ENCODE measurements at regions not wholly inside any gene's neighbourhood (a gene's known extent, or its start where the extent isn't known, plus 50 kb on each side); places are given as distances from the start of the nearest gene placed in this dataset.

DNA sequence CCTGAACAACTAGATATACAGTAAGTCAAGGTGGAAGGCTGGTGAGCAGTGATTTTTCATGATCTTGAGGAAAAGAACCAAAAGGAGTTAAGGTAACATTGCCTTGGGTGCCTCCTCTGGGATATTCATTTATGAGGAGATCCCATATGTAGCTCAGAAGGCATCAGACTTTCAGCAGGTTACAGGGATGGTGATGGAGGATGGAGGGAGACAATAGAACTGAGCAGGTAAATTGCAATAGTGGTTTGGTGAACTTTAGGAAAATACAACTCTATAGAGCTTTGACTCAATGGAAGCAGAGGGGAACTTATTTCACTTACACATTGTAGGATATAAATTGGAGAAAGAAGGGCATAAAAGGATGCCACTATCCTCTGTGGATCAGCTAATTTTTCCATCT is 243.4 kb upstream of the SPRY2 start:
- H2AFZ ChIP-seq (ENCODE audit: low read length): no peak overlapping the region
- ChIA-PET POLR2A (ENCODE audit: unreplicated experiment) (no interaction called here), CTCF (no interaction called here)
- DNase-seq (no peak), ATAC-seq (no peak)
- no peak overlapping the region for H3K4me2 ChIP-seq (ENCODE audit: low read length)
- H3K9ac ChIP-seq (ENCODE audit: low read length): no peak overlapping the region
- H3K4me3 ChIP-seq (ENCODE audit: low read length): no peak overlapping the region
- BruUV-seq (replicated peaks): no TSS peak
- no peaks in the 10 kb centered on the region for H3K9me2 ChIP-seq (replicated peaks; ENCODE audit: low read length)
- no peaks in the 10 kb centered on the region for H3K9me3 ChIP-seq (ENCODE audit: low read length)
- no peak overlapping the region for H3K27ac ChIP-seq (ENCODE audit: low read length)
- no peaks in the 10 kb centered on the region for H3F3A ChIP-seq (ENCODE audit: low read length, unreplicated experiment)
- no peaks in the 10 kb centered on the region for H3K4me1 ChIP-seq (ENCODE audit: insufficient read depth, low read length)
- no peaks in the 10 kb centered on the region for H3K79me2 ChIP-seq (ENCODE audit: low read length)
- intact Hi-C loops (cut with micrococcal nuclease): no loop called here
- no peaks in the 10 kb centered on the region for H4K20me1 ChIP-seq (ENCODE audit: low read length)
- H3K36me3 ChIP-seq (ENCODE audit: low read depth, low read length): no peaks in the 10 kb centered on the region
- no peaks in the 10 kb centered on the region for H3K27me3 ChIP-seq (ENCODE audit: low read length)
- TF ChIP-seq EZH2phosphoT487 (IDR thresholded peaks at IDR 0.05; ENCODE audit: borderline replicate concordance, low read length): no peak
- TF ChIP-seq, protein P1, sequence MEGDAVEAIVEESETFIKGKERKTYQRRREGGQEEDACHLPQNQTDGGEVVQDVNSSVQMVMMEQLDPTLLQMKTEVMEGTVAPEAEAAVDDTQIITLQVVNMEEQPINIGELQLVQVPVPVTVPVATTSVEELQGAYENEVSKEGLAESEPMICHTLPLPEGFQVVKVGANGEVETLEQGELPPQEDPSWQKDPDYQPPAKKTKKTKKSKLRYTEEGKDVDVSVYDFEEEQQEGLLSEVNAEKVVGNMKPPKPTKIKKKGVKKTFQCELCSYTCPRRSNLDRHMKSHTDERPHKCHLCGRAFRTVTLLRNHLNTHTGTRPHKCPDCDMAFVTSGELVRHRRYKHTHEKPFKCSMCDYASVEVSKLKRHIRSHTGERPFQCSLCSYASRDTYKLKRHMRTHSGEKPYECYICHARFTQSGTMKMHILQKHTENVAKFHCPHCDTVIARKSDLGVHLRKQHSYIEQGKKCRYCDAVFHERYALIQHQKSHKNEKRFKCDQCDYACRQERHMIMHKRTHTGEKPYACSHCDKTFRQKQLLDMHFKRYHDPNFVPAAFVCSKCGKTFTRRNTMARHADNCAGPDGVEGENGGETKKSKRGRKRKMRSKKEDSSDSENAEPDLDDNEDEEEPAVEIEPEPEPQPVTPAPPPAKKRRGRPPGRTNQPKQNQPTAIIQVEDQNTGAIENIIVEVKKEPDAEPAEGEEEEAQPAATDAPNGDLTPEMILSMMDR (conservative IDR thresholded peaks at IDR 0.05; ENCODE audit: low read depth, low read length): no peak
- no peak for TF ChIP-seq EZH2 (IDR thresholded peaks at IDR 0.05; ENCODE audit: low read length, unreplicated experiment)

DNA sequence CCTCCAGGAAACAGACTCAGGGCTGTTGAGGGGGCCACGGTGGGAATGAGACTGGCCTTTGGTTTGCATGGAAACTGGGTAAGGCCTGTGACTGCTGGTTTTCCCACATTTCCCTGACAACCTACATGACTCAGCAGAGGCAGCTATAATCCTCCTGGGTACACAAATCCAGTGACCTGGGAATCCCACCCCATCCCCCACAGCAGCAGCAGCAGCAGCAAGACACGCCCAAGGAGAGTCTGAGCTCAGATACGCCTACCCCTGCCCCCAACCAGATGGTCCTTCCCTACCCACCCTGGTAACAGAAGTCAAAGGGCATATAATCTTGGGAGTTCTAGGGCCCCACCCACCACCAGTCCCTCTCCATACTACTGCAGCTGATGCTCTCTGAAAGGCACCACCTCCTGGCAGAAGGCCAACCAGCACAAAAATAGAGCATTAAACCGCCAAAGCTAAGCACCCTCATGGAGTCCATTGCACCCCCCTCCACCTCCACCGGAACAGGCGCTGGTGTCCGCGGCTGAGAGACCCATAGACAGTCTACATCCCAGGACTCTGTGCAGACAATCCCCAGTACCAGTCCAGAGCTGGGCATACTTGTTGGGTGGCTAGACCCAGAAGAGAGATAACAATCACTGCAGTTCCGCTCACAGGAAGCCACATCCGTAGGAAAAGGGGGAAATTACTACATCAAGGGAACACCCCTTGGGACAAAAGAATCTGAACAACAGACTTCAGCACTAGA is 237.2 kb upstream of the SPRY2 start:
- no peak overlapping the region for H3K27ac ChIP-seq (ENCODE audit: low read length)
- ATAC-seq (no peak; the same call in 1 of the 2 replicates), DNase-seq (no peak)
- H4K20me1 ChIP-seq (ENCODE audit: low read length): no peaks in the 10 kb centered on the region
- H3K4me2 ChIP-seq (ENCODE audit: low read length): no peak overlapping the region
- CTCF ChIA-PET: no interaction called here
- TF ChIP-seq EZH2phosphoT487 (IDR thresholded peaks at IDR 0.05; ENCODE audit: borderline replicate concordance, low read length) (no peak), EZH2 (IDR thresholded peaks at IDR 0.05; ENCODE audit: low read length, unreplicated experiment) (no peak)
- TF ChIP-seq, protein P1 (conservative IDR thresholded peaks at IDR 0.05; ENCODE audit: low read depth, low read length): no peak
- no peak overlapping the region for H2AFZ ChIP-seq (ENCODE audit: low read length)
- H3K9me2 ChIP-seq (replicated peaks; ENCODE audit: low read length): no peaks in the 10 kb centered on the region
- no TSS peak for BruUV-seq (replicated peaks)
- POLR2A ChIA-PET (ENCODE audit: unreplicated experiment): no interaction called here
- H3K9ac ChIP-seq (ENCODE audit: low read length): no peak overlapping the region
- H3K36me3 ChIP-seq (ENCODE audit: low read depth, low read length): no peaks in the 10 kb centered on the region
- H3K4me3 ChIP-seq (ENCODE audit: low read length): no peak overlapping the region
- H3F3A ChIP-seq (ENCODE audit: low read length, unreplicated experiment): no peaks in the 10 kb centered on the region
- H3K79me2 ChIP-seq (ENCODE audit: low read length): no peaks in the 10 kb centered on the region
- intact Hi-C loops (cut with micrococcal nuclease): no loop called here
- H3K27me3 ChIP-seq (ENCODE audit: low read length): no peaks in the 10 kb centered on the region
- H3K4me1 ChIP-seq (ENCODE audit: insufficient read depth, low read length): no peaks in the 10 kb centered on the region; the same call in 1 of the 2 replicates
- no peaks in the 10 kb centered on the region for H3K9me3 ChIP-seq (ENCODE audit: low read length)

DNA sequence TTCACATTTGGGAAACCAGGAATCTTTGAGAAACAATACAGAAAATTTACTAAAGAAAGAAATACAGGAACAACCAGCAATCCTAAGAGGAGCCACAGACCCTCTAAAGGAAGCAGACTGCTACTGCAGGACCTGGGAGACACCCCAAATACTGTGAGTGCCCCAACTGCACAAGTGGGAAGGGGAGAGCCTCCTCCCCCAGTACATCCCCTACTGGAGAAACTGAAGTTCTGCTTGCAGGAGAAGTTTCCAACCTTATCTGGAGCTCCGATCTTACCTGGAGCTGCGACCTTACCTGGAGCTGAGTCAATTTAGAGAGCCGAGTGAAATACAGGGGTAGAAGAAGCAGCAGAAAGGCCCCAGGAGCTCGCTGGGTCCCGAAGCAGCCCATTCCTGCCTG is 236.4 kb upstream of the SPRY2 start:
- ChIA-PET POLR2A (ENCODE audit: unreplicated experiment) (no interaction called here), CTCF (no interaction called here)
- H2AFZ ChIP-seq (ENCODE audit: low read length): no peak overlapping the region
- no peak overlapping the region for H3K4me2 ChIP-seq (ENCODE audit: low read length)
- BruUV-seq (replicated peaks): no TSS peak
- H3K9me2 ChIP-seq (replicated peaks; ENCODE audit: low read length): no peaks in the 10 kb centered on the region
- H3K4me1 ChIP-seq (ENCODE audit: insufficient read depth, low read length): no peaks in the 10 kb centered on the region; the same call in 1 of the 2 replicates
- H3K79me2 ChIP-seq (ENCODE audit: low read length): no peaks in the 10 kb centered on the region
- H3K9ac ChIP-seq (ENCODE audit: low read length): no peak overlapping the region
- no peaks in the 10 kb centered on the region for H3K9me3 ChIP-seq (ENCODE audit: low read length)
- TF ChIP-seq, protein P1 (conservative IDR thresholded peaks at IDR 0.05; ENCODE audit: low read depth, low read length): no peak
- TF ChIP-seq EZH2phosphoT487 (IDR thresholded peaks at IDR 0.05; ENCODE audit: borderline replicate concordance, low read length) (no peak), EZH2 (IDR thresholded peaks at IDR 0.05; ENCODE audit: low read length, unreplicated experiment) (no peak)
- no peak overlapping the region for H3K4me3 ChIP-seq (ENCODE audit: low read length)
- no peaks in the 10 kb centered on the region for H3F3A ChIP-seq (ENCODE audit: low read length, unreplicated experiment)
- ATAC-seq (no peak), DNase-seq (no peak)
- no peaks in the 10 kb centered on the region for H3K36me3 ChIP-seq (ENCODE audit: low read depth, low read length)
- intact Hi-C loops (cut with micrococcal nuclease): no loop called here
- no peaks in the 10 kb centered on the region for H3K27me3 ChIP-seq (ENCODE audit: low read length)
- no peaks in the 10 kb centered on the region for H4K20me1 ChIP-seq (ENCODE audit: low read length)
- no peak overlapping the region for H3K27ac ChIP-seq (ENCODE audit: low read length)
